K562 (cell line): ENCODE measurements at regions not wholly inside any gene's neighbourhood (a gene's known extent, or its start where the extent isn't known, plus 50 kb on each side); places are given as distances from the start of the nearest gene placed in this dataset.

Experiments
- ATAC-seq: fragments of 200-7000 bp; cut with Tn5 transposase; 3 replicates; pipeline ENCODE4 v1.9.1; 2020; ENCODE audit warnings: moderate library complexity
- BruUV-seq: library from RNA; stranded (reverse); fragments of 400-500 nt; replicated peaks from 2 replicates; lab custom pipeline; 2021; lab: Mats Ljungman, UMichigan
- CTCF ChIA-PET: fragments of 300-600 bp; formaldehyde crosslinking; extraction: SDS; loops from one replicate; lab custom pipeline; 2021; ENCODE audit warnings: low intra/inter-chr PET ratio; lab: Yijun Ruan, JAX
- POLR2A ChIA-PET: fragments of 300-600, 350-650 bp; sonication (Branson Sonifier 250); formaldehyde crosslinking; extraction: SDS; loops from one replicate; lab custom pipeline; 2021; ENCODE audit warnings: antibody characterized with exemption, inconsistent platforms; lab: Yijun Ruan, JAX
- DNase-seq, 4 experiments: peaks; one replicate each; pipeline versions ENCODE4 v3.0.0 to v3.0.0-alpha.2; 2011 to 2018; ENCODE audit warnings: low spot score in 3 of 4, mixed read lengths in 3 of 4; ENCODE audit errors: extremely low read depth in 1 of 4
- FAIRE-seq: peaks from 2 replicates; lab custom pipeline; 2011; peaks lifted over from hg19 to GRCh38; lab: Jason Lieb, UNC
- H2AFZ ChIP-seq: 2 replicates; pipeline ENCODE4 v1.6.0; 2011; ENCODE audit warnings: low read depth, low read length, control low read depth, inconsistent platforms
- H3K27ac ChIP-seq: fragments of 200-600 bp; 3 replicates; pipeline ENCODE4 v1.8.0; 2011; ENCODE audit warnings: low read depth, mild to moderate bottlenecking, control low read depth, inconsistent platforms, low read length, moderate library complexity, mixed read lengths; ENCODE audit errors: extremely low read depth
- H3K27me3 ChIP-seq, 2 experiments: fragments of 300-600 bp in 1 of 2; 2 replicates in 1 of 2; 3 replicates in 1 of 2; pipeline versions ENCODE4 v1.6.0 to v1.8.0; 2011; ENCODE audit warnings: inconsistent platforms in 2 of 2, low read length in 2 of 2, mild to moderate bottlenecking in 1 of 2, mixed read lengths in 1 of 2, moderate library complexity in 1 of 2; ENCODE audit not compliant: control insufficient read depth in 2 of 2, insufficient read depth in 2 of 2
- H3K36me3 ChIP-seq: fragments of 300-600 bp; 3 replicates; pipeline ENCODE4 v1.8.0; 2011; ENCODE audit warnings: mild to moderate bottlenecking, low read length, inconsistent platforms; ENCODE audit not compliant: control insufficient read depth, insufficient read depth
- H3K4me1 ChIP-seq, 2 experiments: fragments of 200-600 bp in 1 of 2; replicated peaks in 1 of 2; 2 replicates in 1 of 2; 3 replicates in 1 of 2; pipeline versions ENCODE4 v1.5.1 to v1.8.0; 2011; ENCODE audit warnings: inconsistent platforms in 2 of 2, low read length in 2 of 2, mild to moderate bottlenecking in 1 of 2, mixed read lengths in 1 of 2, moderate library complexity in 1 of 2; ENCODE audit not compliant: control insufficient read depth in 2 of 2, insufficient read depth in 2 of 2
- H3K4me2 ChIP-seq: 2 replicates; pipeline ENCODE4 v1.6.1; 2011; ENCODE audit warnings: low read length, control low read depth, inconsistent platforms, mixed read lengths; ENCODE audit not compliant: insufficient read depth
- H3K4me3 ChIP-seq: fragments of 200-600 bp; sonication (generic), shearing (Covaris generic); 2 replicates; pipeline ENCODE4 v1.5.1; 2016; ENCODE audit warnings: control low read depth, inconsistent platforms
- H3K79me2 ChIP-seq: fragments of 200-600 bp; 3 replicates; pipeline ENCODE4 v1.8.0; 2011; ENCODE audit warnings: low read length, inconsistent platforms; ENCODE audit not compliant: control insufficient read depth, insufficient read depth
- H3K9ac ChIP-seq, 2 experiments: 2 replicates each; pipeline versions ENCODE4 v1.6.0 to v1.6.1; 2011; ENCODE audit warnings: low read depth in 2 of 2, low read length in 2 of 2, control low read depth in 1 of 2, inconsistent platforms in 1 of 2, mild to moderate bottlenecking in 1 of 2, mixed read lengths in 1 of 2; ENCODE audit not compliant: insufficient read depth in 1 of 2
- H3K9me1 ChIP-seq: one replicate; pipeline ENCODE4 v1.6.0; 2011; ENCODE audit warnings: inconsistent platforms, mild to moderate bottlenecking, low read length, moderate library complexity; ENCODE audit not compliant: control insufficient read depth, insufficient read depth
- H3K9me3 ChIP-seq: replicated peaks from 2 replicates; pipeline ENCODE4 v1.5.1; 2011; ENCODE audit warnings: low read depth, low read length, inconsistent platforms; ENCODE audit not compliant: control insufficient read depth, insufficient read depth
- H4K20me1 ChIP-seq: replicated peaks from 2 replicates; pipeline ENCODE4 v1.6.1; 2011; ENCODE audit warnings: low read length, inconsistent platforms, mixed read lengths; ENCODE audit not compliant: control insufficient read depth, insufficient read depth
- CBFB ChIP-seq: sonication (generic); formaldehyde crosslinking; IDR thresholded peaks from 2 replicates; pipeline ENCODE4 v1.4.0; 2020; ENCODE audit warnings: mild to moderate bottlenecking, missing genetic modification reagents
- CEBPB ChIP-seq: fragments of 450-650 bp; IDR thresholded peaks from 2 replicates; pipeline ENCODE4 v1.6.1; 2016; ENCODE audit warnings: missing genetic modification characterization, missing compliant biosample characterization
- CHD1 ChIP-seq: fragments of 200-600 bp; sonication (generic); IDR thresholded peaks from one replicate; pipeline ENCODE4 v1.6.1; 2012; ENCODE audit warnings: mild to moderate bottlenecking, moderate library complexity, low read length, inconsistent platforms
- GTF2E2 ChIP-seq: fragments of 200-800 bp; sonication (Bioruptor generic); IDR thresholded peaks from 2 replicates; pipeline ENCODE4 v1.6.1; 2016; ENCODE audit warnings: missing genetic modification characterization, missing compliant biosample characterization
- HMG20B ChIP-seq: fragments of 250-450 bp; sonication (Bioruptor Pico); IDR thresholded peaks from 2 replicates; pipeline ENCODE4 v1.5.0; 2021; ENCODE audit warnings: mild to moderate bottlenecking
- NR3C1 ChIP-seq: sonication (generic); formaldehyde crosslinking; IDR thresholded peaks from 2 replicates; pipeline ENCODE4 v1.8.1; 2022; ENCODE audit warnings: missing genetic modification reagents
- PHF21A ChIP-seq: fragments of 450-650 bp; IDR thresholded peaks from 2 replicates; pipeline ENCODE4 v1.6.1; 2017; ENCODE audit warnings: low read depth, borderline replicate concordance
- SAP30 ChIP-seq: fragments of 200-600 bp; sonication (generic); IDR thresholded peaks from 2 replicates; pipeline ENCODE4 v1.6.1; 2012; ENCODE audit warnings: borderline replicate concordance, low read depth, mild to moderate bottlenecking, moderate library complexity, low read length, control low read depth, inconsistent platforms; ENCODE audit not compliant: insufficient read depth, poor library complexity, severe bottlenecking
- TGIF2 ChIP-seq: sonication (generic); formaldehyde crosslinking; IDR thresholded peaks from 2 replicates; pipeline ENCODE4 v1.8.1; 2022; ENCODE audit warnings: mild to moderate bottlenecking, missing genetic modification reagents, moderate library complexity
- ZBTB49 ChIP-seq: sonication (generic); formaldehyde crosslinking; IDR thresholded peaks from 2 replicates; pipeline ENCODE4 v1.8.0; 2022; ENCODE audit warnings: missing genetic modification reagents, mild to moderate bottlenecking, borderline replicate concordance
- ZNF253 ChIP-seq: fragments of 250-450 bp; sonication (Bioruptor Pico); conservative IDR thresholded peaks from 2 replicates; pipeline ENCODE4 v1.6.1; 2021; ENCODE audit warnings: mild to moderate bottlenecking
- WGBS: fragments of 100-300 bp; shearing (Covaris generic); methylation state at CpG from one replicate; pipeline ENCODE4 v1.1.6; 2016; ENCODE audit warnings: low coverage, mixed read lengths; ENCODE audit not compliant: insufficient coverage; ENCODE audit errors: missing lambda C conversion rate; 5-methylcytosine and 5-hydroxymethylcytosine counted together
- in situ Hi-C: fragments of 300-500 bp; cut with MboI; formaldehyde crosslinking; loops from 4 replicates; pipeline ENCODE4 v1.15.0; 2018; ENCODE audit warnings: inconsistent platforms, mixed read lengths
- intact Hi-C: fragments of 100-400 bp; cut with micrococcal nuclease; formaldehyde crosslinking; loops from 2 replicates; pipeline ENCODE4 v1.14.2; 2022
- TF ChIP-seq, protein P1 (sequence below): fragments of 450-650 bp; IDR thresholded peaks from 2 replicates; pipeline ENCODE4 v1.6.1; 2016

DNA sequence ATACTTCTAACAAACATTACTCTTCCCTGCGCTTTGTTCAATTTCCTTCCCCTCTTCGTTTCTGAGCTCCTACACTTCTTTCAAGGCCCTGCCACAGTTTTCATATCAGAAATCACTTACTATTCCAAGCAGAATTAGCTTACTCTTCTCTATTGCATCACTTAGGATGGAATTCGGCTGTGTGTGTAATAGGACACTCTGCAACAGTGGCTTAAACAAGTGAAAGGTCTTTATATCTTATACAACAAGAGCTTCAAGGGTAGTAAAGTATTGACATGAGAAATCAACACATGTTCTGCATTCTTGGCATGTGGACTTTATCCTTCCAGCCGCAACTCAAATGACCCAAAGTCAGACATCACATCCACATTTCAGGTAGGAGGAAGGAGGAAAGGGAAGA, 279.6 kb downstream of the PCDH20 start:
- in situ Hi-C loops: no loop called here
- no TSS peak for BruUV-seq

More for the DNA sequence above, 279.6 kb downstream of the PCDH20 start:
- Histone ChIP-seq H2AFZ (no peak overlapping the region), H3K27me3 (no peaks in the 10 kb centered on the region), H3K4me2 (no peak overlapping the region), H3K4me1 (no peaks in the 10 kb centered on the region), H3K4me3 (no peak overlapping the region), H3K9me1 (no peaks in the 10 kb centered on the region), H4K20me1 (no peaks in the 10 kb centered on the region), H3K79me2 (no peaks in the 10 kb centered on the region), H3K36me3 (no peaks in the 10 kb centered on the region), H3K9ac (no peak overlapping the region), H3K9me3 (no peaks in the 10 kb centered on the region), H3K27ac (no peak overlapping the region)
- POLR2A ChIA-PET: no interaction called here
- intact Hi-C loops: no loop called here
- ATAC-seq (no peak), DNase-seq (no peak), FAIRE-seq (no peak)
- CTCF ChIA-PET: no interaction called here
- TF ChIP-seq NR3C1: no peak
- TF ChIP-seq, protein P1, sequence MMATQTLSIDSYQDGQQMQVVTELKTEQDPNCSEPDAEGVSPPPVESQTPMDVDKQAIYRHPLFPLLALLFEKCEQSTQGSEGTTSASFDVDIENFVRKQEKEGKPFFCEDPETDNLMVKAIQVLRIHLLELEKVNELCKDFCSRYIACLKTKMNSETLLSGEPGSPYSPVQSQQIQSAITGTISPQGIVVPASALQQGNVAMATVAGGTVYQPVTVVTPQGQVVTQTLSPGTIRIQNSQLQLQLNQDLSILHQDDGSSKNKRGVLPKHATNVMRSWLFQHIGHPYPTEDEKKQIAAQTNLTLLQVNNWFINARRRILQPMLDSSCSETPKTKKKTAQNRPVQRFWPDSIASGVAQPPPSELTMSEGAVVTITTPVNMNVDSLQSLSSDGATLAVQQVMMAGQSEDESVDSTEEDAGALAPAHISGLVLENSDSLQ: no peak
- no peak for TF ChIP-seq PHF21A
- TF ChIP-seq SAP30: no peak
- TF ChIP-seq GTF2E2: no peak
- TF ChIP-seq TGIF2: no peak
- no peak for TF ChIP-seq CHD1
- no peak for TF ChIP-seq HMG20B (CRISPR knock-in tag)
- TF ChIP-seq CBFB (CRISPR knock-in tag): no peak
- TF ChIP-seq CEBPB (tag): no peak
- no peak for TF ChIP-seq ZBTB49 (CRISPR knock-in tag)
- TF ChIP-seq ZNF253 (CRISPR knock-in tag): no peak
- 0% methylated on average over 3 of the region's 4 CpGs for WGBS
